ENCODE measurements at regions not wholly inside any gene's neighbourhood (a gene's known extent, or its start where the extent isn't known, plus 50 kb on each side); places are given as distances from the start of the nearest gene placed in this dataset.
A peak's percentile ranks its signal among the peaks of the same experiment; 100 is the strongest.

DNA sequence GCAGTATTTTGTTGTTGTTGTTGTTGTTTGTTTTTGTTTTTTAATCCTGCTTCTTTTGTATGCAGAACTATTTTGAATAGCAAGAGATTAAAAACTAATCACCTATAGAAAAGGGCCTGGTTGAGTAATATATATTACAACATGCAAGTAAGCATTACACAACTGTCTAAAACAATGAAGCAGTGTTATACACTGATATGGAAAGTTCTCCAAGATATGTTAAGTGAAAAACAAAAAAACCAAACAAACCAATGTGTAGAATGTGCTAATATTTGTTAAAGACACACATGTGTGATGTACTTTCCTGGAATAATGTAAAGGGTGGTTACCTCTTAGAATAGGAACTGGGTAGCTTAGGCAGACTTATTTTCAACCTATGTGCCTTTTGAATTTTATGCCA lies 117.4 kb downstream of the ZNF365 start:
- Histone ChIP-seq H4K20me1 (ENCODE audit: insufficient read depth, low read length) (no peaks in the 10 kb centered on the region), H3K27ac (ENCODE audit: low read length) (no peak overlapping the region), H3K9me3 (ENCODE audit: insufficient read depth, low read length) (no peaks in the 10 kb centered on the region), H2AFZ (ENCODE audit: low read depth, low read length) (no peak overlapping the region), H3K4me1 (ENCODE audit: low read length) (no peaks in the 10 kb centered on the region), H3K4me3 (ENCODE audit: low read length) (no peak overlapping the region), H3K79me2 (ENCODE audit: low read length) (no peaks in the 10 kb centered on the region), H3K27me3 (ENCODE audit: low read depth, low read length) (no peaks in the 10 kb centered on the region), H3K9ac (ENCODE audit: low read length) (no peak overlapping the region), H3K4me2 (ENCODE audit: low read length) (no peak overlapping the region), H3K36me3 (replicated peaks; ENCODE audit: low read depth, low read length) (no peaks in the 10 kb centered on the region)
- TF ChIP-seq, protein P1, sequence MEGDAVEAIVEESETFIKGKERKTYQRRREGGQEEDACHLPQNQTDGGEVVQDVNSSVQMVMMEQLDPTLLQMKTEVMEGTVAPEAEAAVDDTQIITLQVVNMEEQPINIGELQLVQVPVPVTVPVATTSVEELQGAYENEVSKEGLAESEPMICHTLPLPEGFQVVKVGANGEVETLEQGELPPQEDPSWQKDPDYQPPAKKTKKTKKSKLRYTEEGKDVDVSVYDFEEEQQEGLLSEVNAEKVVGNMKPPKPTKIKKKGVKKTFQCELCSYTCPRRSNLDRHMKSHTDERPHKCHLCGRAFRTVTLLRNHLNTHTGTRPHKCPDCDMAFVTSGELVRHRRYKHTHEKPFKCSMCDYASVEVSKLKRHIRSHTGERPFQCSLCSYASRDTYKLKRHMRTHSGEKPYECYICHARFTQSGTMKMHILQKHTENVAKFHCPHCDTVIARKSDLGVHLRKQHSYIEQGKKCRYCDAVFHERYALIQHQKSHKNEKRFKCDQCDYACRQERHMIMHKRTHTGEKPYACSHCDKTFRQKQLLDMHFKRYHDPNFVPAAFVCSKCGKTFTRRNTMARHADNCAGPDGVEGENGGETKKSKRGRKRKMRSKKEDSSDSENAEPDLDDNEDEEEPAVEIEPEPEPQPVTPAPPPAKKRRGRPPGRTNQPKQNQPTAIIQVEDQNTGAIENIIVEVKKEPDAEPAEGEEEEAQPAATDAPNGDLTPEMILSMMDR (IDR thresholded peaks at IDR 0.05; ENCODE audit: low read depth, low read length) = no peak
- no peak for TF ChIP-seq EZH2phosphoT487 (IDR thresholded peaks at IDR 0.05; ENCODE audit: low read depth)

DNA sequence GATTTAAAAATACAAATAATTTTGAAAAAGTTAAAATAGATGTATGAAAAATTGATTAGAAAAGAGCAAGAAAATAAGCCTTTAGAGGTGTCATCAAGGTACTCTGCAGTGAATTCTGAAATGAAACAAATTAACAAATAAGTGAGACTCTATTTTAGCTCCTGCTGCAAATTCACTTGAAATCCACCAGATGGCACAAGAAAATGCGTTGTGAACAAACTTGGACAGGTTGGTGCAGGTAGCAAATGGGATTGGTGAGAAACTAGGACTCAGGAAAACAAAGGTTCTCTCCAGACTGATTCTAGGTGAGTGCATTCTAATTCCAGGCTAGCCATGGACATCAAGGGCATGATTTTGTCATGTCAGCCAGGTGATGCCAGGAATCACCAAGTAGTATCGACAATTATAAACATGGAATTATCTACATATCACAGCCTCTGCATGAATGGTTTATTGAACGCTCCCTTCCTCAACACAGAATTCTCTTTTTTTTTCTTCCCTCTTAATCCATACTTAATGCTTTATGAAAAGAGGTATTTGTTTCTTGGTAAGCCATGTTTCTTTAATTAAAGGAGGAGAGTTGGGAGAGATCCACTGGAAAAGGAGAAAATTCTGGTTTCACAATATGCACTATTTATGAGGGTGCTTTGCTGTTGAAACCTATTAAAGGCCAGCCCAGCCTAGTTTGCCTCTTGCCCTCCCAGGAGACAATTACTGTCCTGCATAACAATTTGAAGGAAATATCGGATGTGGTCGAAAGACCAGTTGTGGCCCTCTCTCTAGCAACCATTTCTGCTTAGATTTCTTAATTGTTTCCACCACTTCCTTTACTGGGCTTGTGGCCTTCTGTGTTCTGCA lies 118.1 kb downstream of the ZNF365 start:
- no peak overlapping the region for H3K4me2 ChIP-seq (ENCODE audit: low read length)

DNA sequence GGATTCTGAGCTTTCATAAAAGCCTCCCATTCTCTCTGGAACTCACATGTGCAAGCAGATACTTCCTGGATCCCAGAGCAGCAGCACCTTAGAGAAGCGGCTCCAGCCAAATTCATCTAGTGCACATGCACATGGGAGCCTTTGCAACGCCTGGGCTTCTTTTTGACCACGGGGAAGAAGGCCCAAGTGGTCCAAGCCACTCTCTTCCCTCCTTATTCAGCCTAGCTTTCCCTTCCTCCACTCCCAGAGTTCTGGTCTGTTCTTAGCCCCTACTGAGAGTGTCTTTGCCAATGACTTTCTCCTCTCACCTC lies 118.7 kb downstream of the ZNF365 start:
- H2AFZ ChIP-seq (ENCODE audit: low read depth, low read length) = no peak overlapping the region
- no peaks in the 10 kb centered on the region for H4K20me1 ChIP-seq (ENCODE audit: insufficient read depth, low read length)
- H3K9ac ChIP-seq (ENCODE audit: low read length) = no peak overlapping the region
- no peak overlapping the region for H3K4me3 ChIP-seq (ENCODE audit: low read length)
- H3K4me1 ChIP-seq (ENCODE audit: low read length) = no peaks in the 10 kb centered on the region
- H3K36me3 ChIP-seq (replicated peaks; ENCODE audit: low read depth, low read length) = no peaks in the 10 kb centered on the region
- TF ChIP-seq, protein P1 (IDR thresholded peaks at IDR 0.05; ENCODE audit: low read depth, low read length) = no peak
- no peaks in the 10 kb centered on the region for H3K9me3 ChIP-seq (ENCODE audit: insufficient read depth, low read length)
- H3K27ac ChIP-seq (ENCODE audit: low read length) = no peak overlapping the region
- no peak overlapping the region for H3K4me2 ChIP-seq (ENCODE audit: low read length)
- H3K79me2 ChIP-seq (ENCODE audit: low read length) = no peaks in the 10 kb centered on the region
- peaks cover 8% of the 10 kb centered on the region; the same call in 1 of the 2 replicates for H3K27me3 ChIP-seq (ENCODE audit: low read depth, low read length)

More for the DNA sequence above, 118.1 kb downstream of the ZNF365 start:
- Histone ChIP-seq H3K27ac (ENCODE audit: low read length) (no peak overlapping the region), H3K9me3 (ENCODE audit: insufficient read depth, low read length) (no peaks in the 10 kb centered on the region), H4K20me1 (ENCODE audit: insufficient read depth, low read length) (no peaks in the 10 kb centered on the region), H3K36me3 (replicated peaks; ENCODE audit: low read depth, low read length) (no peaks in the 10 kb centered on the region), H3K79me2 (ENCODE audit: low read length) (no peaks in the 10 kb centered on the region), H3K4me3 (ENCODE audit: low read length) (no peak overlapping the region), H3K9ac (ENCODE audit: low read length) (no peak overlapping the region), H2AFZ (ENCODE audit: low read depth, low read length) (no peak overlapping the region), H3K27me3 (ENCODE audit: low read depth, low read length) (peaks cover 3% of the 10 kb centered on the region; the same call in 1 of the 2 replicates), H3K4me1 (ENCODE audit: low read length) (no peaks in the 10 kb centered on the region)
- TF ChIP-seq, protein P1 (IDR thresholded peaks at IDR 0.05; ENCODE audit: low read depth, low read length) = peak; percentile 71
- TF ChIP-seq EZH2phosphoT487 (IDR thresholded peaks at IDR 0.05; ENCODE audit: low read depth) = no peak

DNA sequence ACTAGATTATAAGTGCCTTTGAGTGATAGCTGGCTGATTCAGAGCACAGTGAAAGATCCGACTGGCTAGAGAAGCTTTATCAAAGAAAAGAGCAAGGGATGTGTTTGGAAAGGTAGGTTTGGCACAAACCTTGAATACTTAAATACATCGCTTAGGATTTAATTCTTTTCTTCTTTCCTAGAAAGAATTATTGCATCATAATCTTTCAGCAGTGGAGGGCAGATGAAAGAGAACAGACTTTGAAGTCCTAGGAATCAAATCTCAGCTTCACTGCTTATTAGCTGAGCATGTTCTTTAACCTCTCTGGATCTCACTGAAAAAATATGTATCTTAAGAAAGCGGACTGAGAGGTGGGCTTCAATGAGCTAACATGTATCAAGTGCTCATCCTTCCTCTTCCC lies 122.8 kb downstream of the ZNF365 start:
- Histone ChIP-seq H3K4me1 (ENCODE audit: low read length) (no peaks in the 10 kb centered on the region), H3K9me3 (ENCODE audit: insufficient read depth, low read length) (no peaks in the 10 kb centered on the region), H3K27me3 (ENCODE audit: low read depth, low read length) (peaks cover 8% of the 10 kb centered on the region; the same call in 1 of the 2 replicates), H3K79me2 (ENCODE audit: low read length) (no peaks in the 10 kb centered on the region), H3K27ac (ENCODE audit: low read length) (no peak overlapping the region), H3K36me3 (replicated peaks; ENCODE audit: low read depth, low read length) (no peaks in the 10 kb centered on the region), H2AFZ (ENCODE audit: low read depth, low read length) (no peak overlapping the region), H4K20me1 (ENCODE audit: insufficient read depth, low read length) (no peaks in the 10 kb centered on the region), H3K4me2 (ENCODE audit: low read length) (no peak overlapping the region), H3K4me3 (ENCODE audit: low read length) (no peak overlapping the region), H3K9ac (ENCODE audit: low read length) (no peak overlapping the region)
- no peak for TF ChIP-seq EZH2phosphoT487 (IDR thresholded peaks at IDR 0.05; ENCODE audit: low read depth)
- TF ChIP-seq, protein P1 (IDR thresholded peaks at IDR 0.05; ENCODE audit: low read depth, low read length) = no peak
